ENCODE measurements at regions not wholly inside any gene's neighbourhood (a gene's known extent, or its start where the extent isn't known, plus 50 kb on each side); places are given as distances from the start of the nearest gene placed in this dataset.
A peak's percentile ranks its signal among the peaks of the same experiment; 100 is the strongest.
"Not testable (repeated sequence)": the region's sequence is repeated elsewhere in the genome, so short reads cannot be mapped to it uniquely, and the experiment has no call there.

- no peak for DNase-seq
These were observed 91.7 kb upstream of the MITF start for GRCh38 chr3:69647511-69648110.

- no peak for DNase-seq
These were observed 92.2 kb upstream of the MITF start for GRCh38 chr3:69647081-69647480.

- no peak for DNase-seq
These were observed 92.8 kb upstream of the MITF start for GRCh38 chr3:69646287-69647067.

- no peak for DNase-seq
These were observed 96.7 kb upstream of the MITF start for GRCh38 chr3:69642606-69643005.

GRCh38 chr3:69639851-69640250, 99.4 kb upstream of the MITF start:
- no peak for DNase-seq

GRCh38 chr3:69628951-69629350, 110.3 kb upstream of the MITF start:
- DNase-seq, result no peak

- no peak for DNase-seq
These were observed 126.0 kb upstream of the MITF start for GRCh38 chr3:69613286-69613685.

- DNase-seq, result peak in 1 of 14 donors; percentile 3
These were observed 126.5 kb upstream of the MITF start for GRCh38 chr3:69612791-69613190.

GRCh38 chr3:69609566-69609965, 129.7 kb upstream of the MITF start:
- DNase-seq, result not testable (repeated sequence)

GRCh38 chr3:69607466-69608305, 131.6 kb upstream of the MITF start:
- no peak for DNase-seq

- DNase-seq, result no peak
These were observed 133.4 kb upstream of the MITF start for GRCh38 chr3:69605867-69606266.

- DNase-seq, result no peak
These were observed 134.4 kb upstream of the MITF start for GRCh38 chr3:69604735-69605450.

GRCh38 chr3:69602112-69602511, 137.2 kb upstream of the MITF start:
- DNase-seq, result no peak

GRCh38 chr3:69594286-69594685, 145.0 kb upstream of the MITF start:
- no peak for DNase-seq

- no peak for DNase-seq
These were observed 148.0 kb upstream of the MITF start for GRCh38 chr3:69591164-69591736.

- DNase-seq, result no peak
These were observed 149.2 kb upstream of the MITF start for GRCh38 chr3:69590111-69590510.

GRCh38 chr3:69588170-69588569, 151.1 kb upstream of the MITF start:
- no peak for DNase-seq

GRCh38 chr3:69585472-69585871, 153.8 kb upstream of the MITF start:
- DNase-seq, result no peak

- no peak for DNase-seq
These were observed 157.2 kb upstream of the MITF start for GRCh38 chr3:69582044-69582443.

- DNase-seq, result no peak
These were observed 159.8 kb upstream of the MITF start for GRCh38 chr3:69579306-69580041.

GRCh38 chr3:69569520-69569919, 169.7 kb upstream of the MITF start:
- DNase-seq, result no peak

GRCh38 chr3:69568951-69569350, 170.3 kb upstream of the MITF start:
- no peak for DNase-seq

Measured in C1 segment of cervical spinal cord (tissue), 14 donors.